ENCODE measurements at regions not wholly inside any gene's neighbourhood (a gene's known extent, or its start where the extent isn't known, plus 50 kb on each side); places are given as distances from the start of the nearest gene placed in this dataset.

DNA sequence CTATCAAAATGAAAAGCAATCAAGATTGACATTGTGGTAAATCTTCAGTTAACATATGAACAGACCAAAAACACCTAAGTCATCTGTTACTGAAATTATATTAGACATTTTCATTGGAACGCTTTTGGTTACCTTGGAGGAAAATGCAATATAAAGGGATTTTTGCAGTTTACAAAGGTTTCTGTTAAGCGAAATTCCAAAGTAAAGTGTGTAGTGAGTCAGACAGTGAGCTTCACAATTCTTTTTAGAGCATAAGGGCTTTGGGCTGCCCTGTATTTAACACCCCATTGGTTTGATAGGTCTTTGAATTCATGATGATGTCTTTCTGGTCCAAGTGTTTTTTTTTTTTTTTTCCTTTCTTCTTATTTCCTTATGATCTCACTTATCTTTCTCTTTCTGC lies 462.8 kb downstream of the EDEM1 start:
- ChIA-PET CTCF (no interaction called here), POLR2A (no interaction called here)
- Histone ChIP-seq H3K4me3 (ENCODE audit: low read depth, low read length) (no peak overlapping the region), H3K36me3 (ENCODE audit: control insufficient read depth, insufficient read depth, low read length) (no peaks in the 10 kb centered on the region), H3K27me3 (ENCODE audit: control insufficient read depth, insufficient read depth, low read length) (no peaks in the 10 kb centered on the region)
- TF ChIP-seq, protein P1, sequence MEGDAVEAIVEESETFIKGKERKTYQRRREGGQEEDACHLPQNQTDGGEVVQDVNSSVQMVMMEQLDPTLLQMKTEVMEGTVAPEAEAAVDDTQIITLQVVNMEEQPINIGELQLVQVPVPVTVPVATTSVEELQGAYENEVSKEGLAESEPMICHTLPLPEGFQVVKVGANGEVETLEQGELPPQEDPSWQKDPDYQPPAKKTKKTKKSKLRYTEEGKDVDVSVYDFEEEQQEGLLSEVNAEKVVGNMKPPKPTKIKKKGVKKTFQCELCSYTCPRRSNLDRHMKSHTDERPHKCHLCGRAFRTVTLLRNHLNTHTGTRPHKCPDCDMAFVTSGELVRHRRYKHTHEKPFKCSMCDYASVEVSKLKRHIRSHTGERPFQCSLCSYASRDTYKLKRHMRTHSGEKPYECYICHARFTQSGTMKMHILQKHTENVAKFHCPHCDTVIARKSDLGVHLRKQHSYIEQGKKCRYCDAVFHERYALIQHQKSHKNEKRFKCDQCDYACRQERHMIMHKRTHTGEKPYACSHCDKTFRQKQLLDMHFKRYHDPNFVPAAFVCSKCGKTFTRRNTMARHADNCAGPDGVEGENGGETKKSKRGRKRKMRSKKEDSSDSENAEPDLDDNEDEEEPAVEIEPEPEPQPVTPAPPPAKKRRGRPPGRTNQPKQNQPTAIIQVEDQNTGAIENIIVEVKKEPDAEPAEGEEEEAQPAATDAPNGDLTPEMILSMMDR (IDR thresholded peaks at IDR 0.05; ENCODE audit: insufficient read depth, low read depth, low read length), result no peak
- DNase-seq (ENCODE audit: low read depth), result no peak

DNA sequence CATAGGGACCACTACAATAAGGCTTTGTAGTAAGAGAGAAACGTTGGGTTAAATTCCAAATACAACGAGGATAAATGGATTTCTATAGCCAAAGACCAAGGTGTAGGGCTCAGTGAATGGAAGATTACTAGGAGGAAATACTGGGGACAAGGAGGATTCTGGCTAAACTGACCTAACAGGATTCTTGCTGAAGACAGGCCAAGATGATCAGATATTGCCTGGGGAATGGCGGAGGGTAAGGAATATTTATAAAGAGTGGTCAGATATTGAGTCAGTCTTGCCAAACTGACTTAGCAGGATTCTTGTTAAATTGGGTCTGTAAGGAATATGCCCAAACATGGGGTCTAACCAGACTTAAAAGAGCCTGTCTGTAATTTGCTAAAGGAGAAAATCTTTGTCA lies 463.8 kb downstream of the EDEM1 start:
- no peaks in the 10 kb centered on the region for H3K36me3 ChIP-seq (ENCODE audit: control insufficient read depth, insufficient read depth, low read length)
- no peak overlapping the region for H3K4me3 ChIP-seq (ENCODE audit: low read depth, low read length)
- ChIA-PET CTCF (no interaction called here), POLR2A (no interaction called here)
- DNase-seq (ENCODE audit: low read depth), result no peak
- no peaks in the 10 kb centered on the region for H3K27me3 ChIP-seq (ENCODE audit: control insufficient read depth, insufficient read depth, low read length)
- TF ChIP-seq, protein P1 (IDR thresholded peaks at IDR 0.05; ENCODE audit: insufficient read depth, low read depth, low read length), result no peak

DNA sequence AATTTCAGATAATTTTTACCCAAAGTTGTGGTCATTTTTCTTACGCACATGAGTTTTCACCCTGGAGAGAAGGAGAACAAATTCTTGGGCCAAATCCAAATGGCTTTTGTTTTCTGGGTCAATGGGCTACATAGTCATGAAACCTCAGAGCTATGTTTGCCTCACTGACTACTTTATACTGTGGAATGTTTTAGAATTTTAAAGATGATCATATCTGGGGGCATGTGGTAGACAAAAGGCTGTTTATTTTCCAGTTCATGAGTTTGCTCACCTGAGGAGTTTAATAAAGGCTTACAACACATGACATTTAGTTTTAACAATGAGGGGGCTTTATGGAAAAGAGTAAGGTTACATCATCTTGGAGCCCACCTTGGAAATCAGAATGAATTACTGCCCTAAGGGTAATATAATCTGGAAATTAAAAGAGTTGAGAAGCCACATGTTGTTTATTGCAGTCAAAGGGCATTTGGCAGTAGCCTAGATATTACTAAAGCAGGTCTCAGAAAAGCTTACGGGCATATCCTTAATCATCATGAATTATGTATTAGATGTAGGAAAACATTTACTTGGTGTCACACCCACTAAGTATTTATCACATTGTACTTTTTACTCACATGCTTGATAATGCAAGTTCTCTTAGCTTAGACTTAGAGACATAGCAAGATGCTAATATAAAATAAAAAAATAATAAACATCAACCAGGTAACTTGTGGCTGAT lies 466.1 kb downstream of the EDEM1 start:
- H3K36me3 ChIP-seq (ENCODE audit: control insufficient read depth, insufficient read depth, low read length), result no peaks in the 10 kb centered on the region
- H3K4me3 ChIP-seq (ENCODE audit: low read depth, low read length), result no peak overlapping the region
- DNase-seq (ENCODE audit: low read depth), result no peak
- TF ChIP-seq, protein P1 (IDR thresholded peaks at IDR 0.05; ENCODE audit: insufficient read depth, low read depth, low read length), result no peak
- ChIA-PET POLR2A (no interaction called here), CTCF (no interaction called here)
- no peaks in the 10 kb centered on the region for H3K27me3 ChIP-seq (ENCODE audit: control insufficient read depth, insufficient read depth, low read length)

DNA sequence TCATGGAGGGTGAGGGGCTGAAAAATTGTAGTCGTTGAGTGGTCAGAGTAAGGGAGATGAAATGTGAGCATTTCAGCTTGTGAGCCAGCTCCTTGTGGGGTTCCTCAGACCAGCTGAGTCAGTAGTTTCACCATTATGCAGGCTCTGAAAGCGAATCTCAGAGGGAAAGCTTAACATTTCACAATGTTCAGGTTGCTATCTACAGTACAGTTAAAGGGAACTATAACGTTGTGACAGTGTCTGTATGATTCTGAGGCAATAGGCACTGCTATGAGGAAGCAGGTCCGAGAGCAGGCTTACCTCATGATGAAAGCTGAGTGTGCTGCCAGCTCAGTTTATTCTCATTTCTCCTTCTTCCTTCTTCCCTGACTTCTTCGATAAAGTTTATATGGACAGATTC lies 469.6 kb downstream of the EDEM1 start:
- ChIA-PET POLR2A (no interaction called here), CTCF (interaction anchor here (0.6 kb wide), 1 partner anchor 1242 kb away, joined by 3 read pairs; no protein-coding TSS in a partner anchor)
- Histone ChIP-seq H3K27me3 (ENCODE audit: control insufficient read depth, insufficient read depth, low read length) (no peaks in the 10 kb centered on the region), H3K36me3 (ENCODE audit: control insufficient read depth, insufficient read depth, low read length) (no peaks in the 10 kb centered on the region), H3K4me3 (ENCODE audit: low read depth, low read length) (no peak overlapping the region)
- no peak for DNase-seq (ENCODE audit: low read depth)
- TF ChIP-seq, protein P1 (IDR thresholded peaks at IDR 0.05; ENCODE audit: insufficient read depth, low read depth, low read length), result no peak

DNA sequence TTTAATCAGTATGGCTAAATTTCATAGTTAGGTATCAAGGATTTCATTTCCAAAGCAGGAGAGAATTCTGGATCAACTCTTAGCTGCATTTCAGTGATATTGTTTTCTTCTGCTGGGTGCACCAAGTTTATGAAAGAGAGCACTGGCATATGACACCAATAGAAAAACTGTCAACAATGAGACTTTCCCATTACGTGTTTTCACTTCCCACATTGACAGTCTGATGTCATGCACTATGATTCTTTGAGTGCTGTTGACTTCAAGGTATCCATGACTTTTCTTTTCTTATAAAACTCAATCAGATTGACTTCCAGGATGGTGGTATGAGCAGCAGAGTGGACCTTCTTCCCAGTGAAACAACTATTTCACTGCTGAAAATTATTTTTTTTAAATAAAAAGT lies 476.1 kb downstream of the EDEM1 start:
- no peak for DNase-seq (ENCODE audit: low read depth)
- no peaks in the 10 kb centered on the region for H3K27me3 ChIP-seq (ENCODE audit: control insufficient read depth, insufficient read depth, low read length)
- no peak overlapping the region for H3K4me3 ChIP-seq (ENCODE audit: low read depth, low read length)
- TF ChIP-seq, protein P1 (IDR thresholded peaks at IDR 0.05; ENCODE audit: insufficient read depth, low read depth, low read length), result no peak
- no peaks in the 10 kb centered on the region for H3K36me3 ChIP-seq (ENCODE audit: control insufficient read depth, insufficient read depth, low read length)
- POLR2A ChIA-PET, result no interaction called here
- CTCF ChIA-PET, result interaction anchor here (0.7 kb wide), 1 partner anchor 87 kb away, joined by 3 read pairs; no protein-coding TSS in a partner anchor

Data from BJ (cell line).